ENCODE measurements at regions not wholly inside any gene's neighbourhood (a gene's known extent, or its start where the extent isn't known, plus 50 kb on each side); places are given as distances from the start of the nearest gene placed in this dataset.

GRCh38 chr12:43289426-43289801, 262.6 kb downstream of the ADAMTS20 start:
- BruUV-seq (replicated peaks), result no TSS peak
- no peaks in the 10 kb centered on the region for H3K36me3 ChIP-seq (ENCODE audit: low read depth, low read length)
- no peak for ATAC-seq
- no peak overlapping the region for H3K9ac ChIP-seq (ENCODE audit: low read length)
- no peak for DNase-seq
- H3K27ac ChIP-seq (ENCODE audit: low read length), result no peak overlapping the region
- intact Hi-C loops (cut with micrococcal nuclease), result loop anchor here (10.0 kb wide), 1 partner anchor 605 kb away; no protein-coding TSS in a partner anchor
- CTCF ChIA-PET, result no interaction called here
- H2AFZ ChIP-seq (ENCODE audit: low read length), result no peak overlapping the region
- no peak for TF ChIP-seq EZH2 (IDR thresholded peaks at IDR 0.05; ENCODE audit: low read length, unreplicated experiment)
- TF ChIP-seq EZH2phosphoT487 (IDR thresholded peaks at IDR 0.05; ENCODE audit: borderline replicate concordance, low read length), result no peak
- no peak for TF ChIP-seq CTCF (conservative IDR thresholded peaks at IDR 0.05; ENCODE audit: low read depth, low read length)
- POLR2A ChIA-PET (ENCODE audit: unreplicated experiment), result no interaction called here
- no peaks in the 10 kb centered on the region for H3K9me3 ChIP-seq (ENCODE audit: low read length)
- H3K9me2 ChIP-seq (replicated peaks; ENCODE audit: low read length), result no peaks in the 10 kb centered on the region
- no peaks in the 10 kb centered on the region for H4K20me1 ChIP-seq (ENCODE audit: low read length)
- H3F3A ChIP-seq (ENCODE audit: low read length, unreplicated experiment), result no peaks in the 10 kb centered on the region
- no peaks in the 10 kb centered on the region for H3K27me3 ChIP-seq (ENCODE audit: low read length)
- H3K4me2 ChIP-seq (ENCODE audit: low read length), result no peak overlapping the region
- no peaks in the 10 kb centered on the region for H3K79me2 ChIP-seq (ENCODE audit: low read length)
- peaks cover 21% of the 10 kb centered on the region for H3K4me1 ChIP-seq (ENCODE audit: insufficient read depth, low read length)
- H3K4me3 ChIP-seq (ENCODE audit: low read length), result no peak overlapping the region

- Histone ChIP-seq H2AFZ (ENCODE audit: low read length) (no peak overlapping the region), H3K9me3 (ENCODE audit: low read length) (no peaks in the 10 kb centered on the region), H3K27ac (ENCODE audit: low read length) (no peak overlapping the region), H4K20me1 (ENCODE audit: low read length) (no peaks in the 10 kb centered on the region), H3K9ac (ENCODE audit: low read length) (no peak overlapping the region), H3F3A (ENCODE audit: low read length, unreplicated experiment) (no peaks in the 10 kb centered on the region), H3K27me3 (ENCODE audit: low read length) (no peaks in the 10 kb centered on the region), H3K36me3 (ENCODE audit: low read depth, low read length) (no peaks in the 10 kb centered on the region), H3K4me3 (ENCODE audit: low read length) (no peak overlapping the region), H3K4me2 (ENCODE audit: low read length) (no peak overlapping the region), H3K9me2 (replicated peaks; ENCODE audit: low read length) (no peaks in the 10 kb centered on the region), H3K4me1 (ENCODE audit: insufficient read depth, low read length) (peaks cover 24% of the 10 kb centered on the region), H3K79me2 (ENCODE audit: low read length) (no peaks in the 10 kb centered on the region)
- TF ChIP-seq CTCF (conservative IDR thresholded peaks at IDR 0.05; ENCODE audit: low read depth, low read length), result no peak
- TF ChIP-seq EZH2 (IDR thresholded peaks at IDR 0.05; ENCODE audit: low read length, unreplicated experiment), result no peak
- TF ChIP-seq EZH2phosphoT487 (IDR thresholded peaks at IDR 0.05; ENCODE audit: borderline replicate concordance, low read length), result no peak
- POLR2A ChIA-PET (ENCODE audit: unreplicated experiment), result no interaction called here
- DNase-seq (no peak), ATAC-seq (no peak)
- BruUV-seq (replicated peaks), result no TSS peak
- CTCF ChIA-PET, result no interaction called here
- intact Hi-C loops (cut with micrococcal nuclease), result loop anchor here (10.0 kb wide), 1 partner anchor 604 kb away; no protein-coding TSS in a partner anchor
Measured at GRCh38 chr12:43288671-43289425, 263.2 kb downstream of the ADAMTS20 start.

- TF ChIP-seq EZH2phosphoT487 (IDR thresholded peaks at IDR 0.05; ENCODE audit: borderline replicate concordance, low read length) (no peak), CTCF (conservative IDR thresholded peaks at IDR 0.05; ENCODE audit: low read depth, low read length) (no peak), EZH2 (IDR thresholded peaks at IDR 0.05; ENCODE audit: low read length, unreplicated experiment) (no peak)
- no TSS peak for BruUV-seq (replicated peaks)
- no peaks in the 10 kb centered on the region for H3K36me3 ChIP-seq (ENCODE audit: low read depth, low read length)
- no peaks in the 10 kb centered on the region for H4K20me1 ChIP-seq (ENCODE audit: low read length)
- H3K9me2 ChIP-seq (replicated peaks; ENCODE audit: low read length), result no peaks in the 10 kb centered on the region
- H3K9ac ChIP-seq (ENCODE audit: low read length), result no peak overlapping the region
- no peaks in the 10 kb centered on the region for H3K79me2 ChIP-seq (ENCODE audit: low read length)
- ATAC-seq, result no peak
- no peaks in the 10 kb centered on the region for H3F3A ChIP-seq (ENCODE audit: low read length, unreplicated experiment)
- intact Hi-C loops (cut with micrococcal nuclease), result loop anchor here (10.0 kb wide), 1 partner anchor 603 kb away; no protein-coding TSS in a partner anchor
- H3K9me3 ChIP-seq (ENCODE audit: low read length), result no peaks in the 10 kb centered on the region
- peaks cover 24% of the 10 kb centered on the region for H3K4me1 ChIP-seq (ENCODE audit: insufficient read depth, low read length)
- no peak for DNase-seq
- H3K27me3 ChIP-seq (ENCODE audit: low read length), result no peaks in the 10 kb centered on the region
- H3K4me3 ChIP-seq (ENCODE audit: low read length), result no peak overlapping the region
- H2AFZ ChIP-seq (ENCODE audit: low read length), result no peak overlapping the region
- H3K27ac ChIP-seq (ENCODE audit: low read length), result no peak overlapping the region
- POLR2A ChIA-PET (ENCODE audit: unreplicated experiment), result no interaction called here
- CTCF ChIA-PET, result no interaction called here
- H3K4me2 ChIP-seq (ENCODE audit: low read length), result no peak overlapping the region
Measured at GRCh38 chr12:43287706-43288383, 264.2 kb downstream of the ADAMTS20 start.

Measured in PC-3 (cell line).